IPS-20b (cell line): ENCODE measurements at regions not wholly inside any gene's neighbourhood (a gene's known extent, or its start where the extent isn't known, plus 50 kb on each side); places are given as distances from the start of the nearest gene placed in this dataset.

Experiments used
- H3K27ac ChIP-seq: one replicate; pipeline ENCODE4 v1.5.1; 2013; ENCODE audit warnings: low read length
- H3K27me3 ChIP-seq: 2 replicates; pipeline ENCODE4 v1.6.1; 2013; ENCODE audit warnings: mild to moderate bottlenecking, low read length, inconsistent platforms; ENCODE audit not compliant: insufficient read depth
- H3K36me3 ChIP-seq: 2 replicates; pipeline ENCODE4 v1.6.1; 2013; ENCODE audit warnings: low read depth, mild to moderate bottlenecking, inconsistent platforms, low read length, moderate library complexity; ENCODE audit not compliant: insufficient read depth
- H3K4me1 ChIP-seq: 2 replicates; pipeline ENCODE4 v1.6.1; 2013; ENCODE audit warnings: mild to moderate bottlenecking, control low read depth, inconsistent platforms, low read length, moderate library complexity; ENCODE audit not compliant: insufficient read depth
- H3K4me3 ChIP-seq: 2 replicates; pipeline ENCODE4 v1.5.1; 2013; ENCODE audit warnings: mild to moderate bottlenecking, low read length, inconsistent platforms
- H3K9ac ChIP-seq: 2 replicates; pipeline ENCODE4 v1.6.1; 2013; ENCODE audit warnings: low read depth, mild to moderate bottlenecking, inconsistent platforms, low read length, moderate library complexity
- H3K9me3 ChIP-seq: 2 replicates; pipeline ENCODE4 v1.6.1; 2013; ENCODE audit warnings: mild to moderate bottlenecking, low read depth, low read length, inconsistent platforms; ENCODE audit not compliant: insufficient read depth

DNA sequence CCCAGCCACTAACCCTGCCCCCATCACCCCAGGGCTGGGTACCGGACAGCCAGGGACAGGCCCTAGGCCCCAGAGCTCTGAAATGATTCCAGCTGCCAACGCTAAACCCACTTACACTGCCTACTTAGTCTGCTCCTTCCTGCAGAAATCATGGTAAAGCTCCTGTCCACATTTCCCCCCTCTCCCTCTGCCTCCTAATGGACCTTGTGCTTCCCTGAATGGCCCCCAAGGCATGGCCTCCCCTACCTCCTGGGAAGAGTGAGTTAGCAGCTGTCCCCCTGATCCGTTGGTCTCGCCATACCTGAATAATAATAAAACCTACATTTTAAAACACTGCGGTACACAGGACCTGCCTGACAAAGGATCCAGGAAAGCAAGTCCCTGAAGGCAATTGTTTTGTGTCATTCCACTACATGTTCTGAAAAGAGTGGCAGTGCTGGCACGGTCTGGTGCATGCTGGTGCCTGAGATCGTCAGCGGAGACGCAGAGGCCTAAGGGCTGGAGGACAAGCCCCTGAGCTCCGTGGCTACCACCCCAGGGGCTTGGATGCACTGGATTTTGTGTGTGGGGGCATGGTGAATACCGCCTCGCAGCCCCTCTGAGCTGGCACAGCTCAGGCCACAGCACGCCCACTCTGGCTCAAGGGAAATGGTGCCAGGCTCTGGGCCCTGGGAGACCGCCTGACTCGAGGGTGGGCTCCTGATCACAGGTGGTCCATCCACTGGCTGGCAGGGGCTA lies 186.3 kb downstream of the CTTN start:
- Histone ChIP-seq H3K27me3 (no peaks in the 10 kb centered on the region), H3K9me3 (no peaks in the 10 kb centered on the region)

DNA sequence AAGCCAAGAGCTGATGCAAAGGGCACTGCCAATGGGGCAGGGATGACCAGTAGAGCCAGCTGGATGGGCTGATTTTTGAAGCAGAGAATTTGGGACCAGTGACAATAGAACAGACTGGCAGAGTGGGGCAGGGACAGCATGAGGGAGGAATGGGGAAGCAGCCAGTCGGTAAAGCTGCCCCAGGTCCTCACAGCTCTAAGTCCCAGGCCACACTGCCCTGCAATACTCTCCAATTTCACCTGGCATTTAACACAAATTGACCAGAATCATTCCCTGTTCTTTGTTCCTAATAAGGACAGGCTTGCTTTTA lies 186.9 kb downstream of the CTTN start:
- no peaks in the 10 kb centered on the region for H3K27me3 ChIP-seq
- H3K9me3 ChIP-seq = no peaks in the 10 kb centered on the region
- no peak overlapping the region for H3K9ac ChIP-seq

More for the DNA sequence above, 186.3 kb downstream of the CTTN start:
- no peak overlapping the region for H3K4me3 ChIP-seq
- no peaks in the 10 kb centered on the region for H3K4me1 ChIP-seq
- H3K36me3 ChIP-seq = no peaks in the 10 kb centered on the region
- no peak overlapping the region for H3K27ac ChIP-seq
- no peak overlapping the region for H3K9ac ChIP-seq

DNA sequence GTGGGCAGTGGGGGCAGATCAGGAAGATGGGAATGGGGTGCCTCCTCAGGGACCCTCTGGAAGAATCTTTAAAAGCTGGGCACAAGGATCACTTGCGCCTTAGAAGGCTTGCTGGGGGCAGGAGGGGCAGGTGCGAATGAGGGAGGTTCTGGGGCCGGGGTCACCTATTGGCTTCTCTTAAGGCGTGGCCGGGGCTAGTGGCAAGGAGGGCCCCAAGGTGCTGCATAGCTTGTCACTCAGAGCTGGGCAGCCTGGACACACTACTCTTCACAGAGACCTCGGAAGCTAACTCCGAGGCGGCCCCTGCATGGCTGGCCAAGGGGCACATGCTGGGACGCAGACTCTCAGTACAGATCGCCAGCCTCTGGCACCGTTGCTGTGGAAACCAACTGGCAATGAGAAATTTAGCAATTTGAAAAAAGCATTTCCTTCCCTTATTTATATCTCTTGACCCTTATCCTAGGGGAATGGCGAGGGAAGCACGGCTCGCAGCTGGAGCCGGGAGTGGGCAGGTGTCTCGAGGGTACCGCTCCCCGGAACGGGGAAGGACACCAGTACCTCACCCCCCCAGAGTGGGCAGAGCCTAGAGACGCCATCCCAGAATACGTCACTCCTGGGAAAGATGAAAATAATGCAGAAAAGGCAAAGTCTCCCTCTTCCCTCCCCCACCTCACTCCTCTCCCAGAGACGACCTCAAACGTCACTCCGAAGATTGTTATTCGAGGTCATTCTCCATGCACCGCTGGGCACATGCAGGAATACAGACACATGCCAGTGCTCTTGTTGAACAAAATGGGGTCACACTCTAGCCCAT lies 188.1 kb downstream of the CTTN start:
- Histone ChIP-seq H3K9ac (no peak overlapping the region), H3K36me3 (no peaks in the 10 kb centered on the region), H3K27me3 (no peaks in the 10 kb centered on the region), H3K4me1 (no peaks in the 10 kb centered on the region), H3K27ac (no peak overlapping the region), H3K4me3 (no peak overlapping the region), H3K9me3 (no peaks in the 10 kb centered on the region)

More for the DNA sequence above, 186.9 kb downstream of the CTTN start:
- H3K36me3 ChIP-seq = no peaks in the 10 kb centered on the region
- no peaks in the 10 kb centered on the region for H3K4me1 ChIP-seq
- no peak overlapping the region for H3K4me3 ChIP-seq
- no peak overlapping the region for H3K27ac ChIP-seq

DNA sequence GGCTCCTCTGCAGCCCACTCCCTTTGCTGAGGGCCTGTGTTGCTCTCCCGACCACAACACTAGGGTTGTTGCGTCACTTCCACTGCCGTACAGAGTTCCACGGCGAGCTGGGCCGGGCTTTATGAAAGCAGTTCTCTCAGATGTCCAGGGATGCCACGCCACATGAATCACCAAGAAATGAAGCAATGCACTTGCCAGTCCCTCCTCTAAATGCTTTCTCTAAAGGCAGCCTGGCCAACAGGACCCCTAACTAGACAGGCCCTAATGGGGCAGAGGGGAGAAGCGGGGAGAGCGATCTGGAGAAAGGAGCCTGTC lies 188.7 kb downstream of the CTTN start:
- no peaks in the 10 kb centered on the region for H3K36me3 ChIP-seq
- no peak overlapping the region for H3K4me3 ChIP-seq
- H3K9ac ChIP-seq = no peak overlapping the region
- H3K4me1 ChIP-seq = no peaks in the 10 kb centered on the region
- no peaks in the 10 kb centered on the region for H3K9me3 ChIP-seq
- no peaks in the 10 kb centered on the region for H3K27me3 ChIP-seq
- H3K27ac ChIP-seq = no peak overlapping the region

DNA sequence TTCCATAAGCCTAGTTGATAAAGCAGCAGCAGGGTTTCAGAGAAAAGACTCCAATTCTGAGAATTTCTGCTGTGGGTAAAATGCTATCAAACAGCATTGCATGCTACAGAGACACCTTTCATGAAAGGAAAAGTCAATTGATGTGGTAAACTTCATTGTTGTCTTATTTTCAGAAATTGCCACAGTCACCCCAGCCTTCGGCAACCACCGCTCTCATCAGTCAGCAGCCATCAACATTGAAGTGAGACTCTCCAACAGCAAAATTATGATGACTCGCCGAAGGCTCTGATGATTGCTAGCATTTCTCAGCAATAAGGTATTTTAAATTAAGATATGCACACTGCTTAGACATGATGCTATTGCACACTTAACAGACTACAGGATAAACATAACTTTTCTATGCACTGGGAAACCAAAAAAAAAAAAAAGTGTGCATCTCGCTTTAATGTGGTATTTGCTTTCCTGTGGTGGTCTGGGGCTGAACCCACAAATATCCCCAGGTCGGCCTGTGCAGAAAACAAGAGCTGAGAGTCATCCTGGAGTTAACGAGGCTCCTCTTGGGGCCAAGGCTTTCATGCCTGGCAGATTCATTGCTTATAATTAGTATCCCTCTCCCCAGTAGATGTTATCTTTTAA lies 192.1 kb downstream of the CTTN start:
- Histone ChIP-seq H3K4me3 (no peak overlapping the region), H3K27ac (no peak overlapping the region), H3K4me1 (no peaks in the 10 kb centered on the region), H3K36me3 (no peaks in the 10 kb centered on the region), H3K9me3 (no peaks in the 10 kb centered on the region), H3K27me3 (no peaks in the 10 kb centered on the region), H3K9ac (no peak overlapping the region)

DNA sequence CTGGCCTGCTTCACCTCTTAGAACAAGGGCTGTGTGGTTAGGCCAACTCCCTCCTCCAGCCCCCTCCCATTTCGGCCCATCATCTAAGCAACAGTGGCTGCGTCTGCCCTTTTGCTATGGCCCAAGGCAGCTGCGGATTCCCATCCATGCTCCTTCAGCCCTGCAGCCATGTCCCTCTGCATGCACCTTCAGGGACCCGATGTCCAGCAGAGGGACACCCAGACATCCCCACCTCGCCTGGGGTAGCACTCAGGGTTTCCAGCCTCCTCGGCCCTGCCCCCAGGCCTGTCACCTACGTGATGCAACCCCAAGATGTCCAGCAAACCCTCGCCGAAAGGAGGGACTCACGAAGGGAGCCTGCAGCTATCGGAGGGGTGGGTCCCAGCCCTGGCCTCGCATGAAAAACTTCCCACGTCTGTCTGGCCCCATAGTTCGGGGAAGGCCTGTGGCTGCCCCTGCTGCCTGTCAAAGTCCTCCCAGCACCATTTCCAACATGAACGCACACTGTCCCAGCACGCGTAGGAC lies 194.4 kb downstream of the CTTN start:
- Histone ChIP-seq H3K9me3 (no peaks in the 10 kb centered on the region), H3K36me3 (no peaks in the 10 kb centered on the region), H3K27me3 (no peaks in the 10 kb centered on the region), H3K4me3 (no peak overlapping the region), H3K4me1 (no peaks in the 10 kb centered on the region), H3K9ac (no peak overlapping the region), H3K27ac (no peak overlapping the region)

DNA sequence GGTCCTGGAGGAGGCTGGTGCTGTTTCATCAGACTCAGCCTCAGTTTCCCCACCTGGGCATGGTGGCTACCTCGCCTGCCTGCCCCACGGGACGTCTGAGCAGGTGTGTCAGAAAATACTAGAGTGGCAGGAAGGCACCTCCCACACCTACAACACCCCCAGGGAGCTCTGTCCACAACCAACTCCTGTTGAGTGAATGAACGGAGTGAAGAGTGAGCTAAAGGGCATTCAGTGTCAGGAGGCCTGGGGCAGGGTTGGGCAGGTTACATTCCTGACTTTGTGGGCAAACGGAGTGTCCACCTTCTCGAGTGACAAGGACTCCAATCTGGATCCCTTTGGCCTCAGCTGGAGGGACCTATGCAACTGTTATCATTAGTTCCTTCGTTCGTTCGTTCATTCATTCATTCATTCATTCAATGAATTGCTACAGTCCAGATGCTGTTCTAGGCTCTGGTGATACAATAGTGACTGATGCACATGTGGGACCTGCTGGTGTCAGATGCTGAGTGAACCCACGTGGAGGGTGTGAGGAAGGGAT lies 195.2 kb downstream of the CTTN start:
- Histone ChIP-seq H3K27ac (no peak overlapping the region), H3K4me1 (no peaks in the 10 kb centered on the region), H3K4me3 (no peak overlapping the region), H3K36me3 (no peaks in the 10 kb centered on the region), H3K27me3 (no peaks in the 10 kb centered on the region), H3K9ac (no peak overlapping the region), H3K9me3 (no peaks in the 10 kb centered on the region)

DNA sequence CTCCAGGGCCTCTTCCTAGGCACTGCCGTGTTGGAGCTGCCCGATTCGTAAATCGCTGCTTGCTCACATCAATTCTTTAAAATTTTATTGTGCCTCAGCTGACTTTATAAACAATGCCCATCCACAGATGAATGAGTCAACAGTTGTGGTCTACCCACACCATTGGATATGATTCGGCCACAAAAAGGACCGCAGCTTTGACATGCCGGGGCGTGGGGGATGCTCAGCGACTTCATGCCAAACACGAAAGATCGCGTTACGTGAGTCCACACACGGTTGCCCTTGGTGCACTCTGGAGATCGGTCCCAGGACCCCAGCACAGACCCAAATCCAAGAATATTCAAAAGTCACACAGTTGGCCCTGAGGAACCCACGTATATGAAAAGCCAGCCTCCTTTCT lies 195.7 kb downstream of the CTTN start:
- no peaks in the 10 kb centered on the region for H3K4me1 ChIP-seq
- H3K4me3 ChIP-seq = no peak overlapping the region

DNA sequence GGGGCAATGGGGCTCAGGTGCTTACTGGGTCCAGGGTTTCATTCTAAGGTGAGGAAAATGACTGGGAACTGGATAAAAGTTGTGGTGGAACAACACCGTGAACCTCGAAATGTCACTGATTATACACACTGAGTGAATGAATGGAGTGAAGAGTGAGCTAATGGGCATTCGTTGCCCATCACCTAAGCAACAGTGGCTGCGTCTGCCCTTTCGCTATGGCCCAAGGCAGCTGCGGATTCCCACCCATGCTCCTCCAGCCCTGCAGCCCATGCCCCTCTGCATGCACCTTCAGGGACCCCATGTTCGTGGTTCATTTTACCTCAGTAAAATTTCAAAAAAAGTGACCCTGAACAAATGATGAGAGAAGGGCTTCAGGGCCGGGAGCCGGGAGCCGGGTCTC lies 196.3 kb downstream of the CTTN start:
- Histone ChIP-seq H3K4me3 (no peak overlapping the region), H3K36me3 (no peaks in the 10 kb centered on the region), H3K27me3 (no peaks in the 10 kb centered on the region), H3K9me3 (no peaks in the 10 kb centered on the region), H3K27ac (no peak overlapping the region), H3K9ac (no peak overlapping the region), H3K4me1 (no peaks in the 10 kb centered on the region)

More for the DNA sequence above, 195.7 kb downstream of the CTTN start:
- no peak overlapping the region for H3K9ac ChIP-seq
- no peaks in the 10 kb centered on the region for H3K9me3 ChIP-seq
- H3K27ac ChIP-seq = no peak overlapping the region
- H3K36me3 ChIP-seq = no peaks in the 10 kb centered on the region
- no peaks in the 10 kb centered on the region for H3K27me3 ChIP-seq

DNA sequence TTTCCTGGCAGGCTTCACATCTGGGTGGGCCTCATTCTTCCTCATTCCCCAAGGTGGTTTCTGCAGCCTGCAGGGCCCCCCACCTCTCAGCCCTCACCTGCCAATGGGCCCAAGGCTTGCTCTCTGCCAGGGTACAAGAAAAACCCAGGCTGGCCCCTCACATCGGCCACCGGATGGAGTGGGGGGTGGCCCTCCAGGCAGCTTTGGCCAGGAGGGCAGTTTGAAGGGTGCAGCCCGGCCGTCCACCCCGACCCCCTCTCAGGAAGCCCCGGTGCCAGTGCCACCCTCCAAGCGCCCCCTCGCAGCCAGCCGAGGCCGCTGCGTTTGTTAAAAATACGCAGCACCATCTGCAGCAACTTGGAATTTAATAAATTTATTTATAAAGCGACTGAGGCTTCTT lies 196.7 kb downstream of the CTTN start:
- Histone ChIP-seq H3K27me3 (no peaks in the 10 kb centered on the region), H3K9me3 (no peaks in the 10 kb centered on the region), H3K27ac (no peak overlapping the region), H3K4me1 (no peaks in the 10 kb centered on the region), H3K4me3 (no peak overlapping the region), H3K36me3 (no peaks in the 10 kb centered on the region), H3K9ac (no peak overlapping the region)

DNA sequence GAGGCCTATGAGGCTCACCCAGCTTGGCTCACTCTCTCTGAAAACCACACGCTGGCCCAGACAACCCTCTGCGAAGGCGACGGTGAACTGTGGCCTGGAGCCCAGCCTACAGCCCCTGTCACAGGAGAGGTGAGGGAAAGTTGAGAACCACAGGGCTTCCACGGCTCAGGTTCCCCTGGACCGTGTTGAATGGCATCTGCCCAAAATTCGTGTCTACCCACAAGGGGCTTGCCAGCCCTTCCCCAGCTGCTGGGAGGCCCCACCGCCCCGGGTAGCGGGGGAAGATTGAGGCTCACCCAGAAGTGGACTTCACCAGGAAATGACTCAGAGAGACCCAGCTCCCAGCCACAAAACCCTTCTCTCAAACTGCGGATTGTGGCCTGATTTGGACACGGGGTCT lies 197.1 kb downstream of the CTTN start:
- no peaks in the 10 kb centered on the region for H3K27me3 ChIP-seq
- no peaks in the 10 kb centered on the region for H3K36me3 ChIP-seq
- no peaks in the 10 kb centered on the region for H3K9me3 ChIP-seq
- H3K4me1 ChIP-seq = no peaks in the 10 kb centered on the region
- no peak overlapping the region for H3K9ac ChIP-seq
- no peak overlapping the region for H3K4me3 ChIP-seq
- H3K27ac ChIP-seq = no peak overlapping the region
